Kasumi-1 (cell line): ENCODE measurements at regions not wholly inside any gene's neighbourhood (a gene's known extent, or its start where the extent isn't known, plus 50 kb on each side); places are given as distances from the start of the nearest gene placed in this dataset.
"Not testable (repeated sequence)": the region's sequence is repeated elsewhere in the genome, so short reads cannot be mapped to it uniquely, and the experiment has no call there.

Source experiments
- DNase-seq, 2 experiments: peaks; one replicate each; lab custom pipeline; 2025; lab: John Stamatoyannopoulos, UW

- not testable (repeated sequence) for DNase-seq
Measured at GRCh38 chr1:148386031-148386398, 97.1 kb downstream of the PPIAL4G start.

GRCh38 chr1:148385371-148386030 lies 97.6 kb downstream of the PPIAL4G start:
- no peak for DNase-seq

GRCh38 chr1:148383966-148384365 lies 99.1 kb downstream of the PPIAL4G start:
- DNase-seq = no peak

- DNase-seq = no peak
Measured at GRCh38 chr1:148379697-148380096, 103.4 kb downstream of the PPIAL4G start.

- no peak for DNase-seq
Measured at GRCh38 chr1:148379170-148379500, 104.0 kb downstream of the PPIAL4G start.

- not testable (repeated sequence) for DNase-seq
Measured at GRCh38 chr1:148377992-148378391, 105.1 kb downstream of the PPIAL4G start.

- not testable (repeated sequence) for DNase-seq
Measured at GRCh38 chr1:148377045-148377444, 106.1 kb downstream of the PPIAL4G start.

- no peak for DNase-seq
Measured at GRCh38 chr1:148374101-148374500, 109.0 kb downstream of the PPIAL4G start.

GRCh38 chr1:148373192-148373925 lies 109.7 kb downstream of the PPIAL4G start:
- DNase-seq = no peak

GRCh38 chr1:148372731-148373130 lies 110.4 kb downstream of the PPIAL4G start:
- no peak for DNase-seq

- peak in 1 of 2 experiments; percentile 19 for DNase-seq
Measured at GRCh38 chr1:148372051-148372726, 110.9 kb downstream of the PPIAL4G start.

GRCh38 chr1:148371551-148371994 lies 111.5 kb downstream of the PPIAL4G start:
- DNase-seq = peak; percentile 74 to 79

GRCh38 chr1:148370661-148371060 lies 112.4 kb downstream of the PPIAL4G start:
- peak; percentile 9 to 14 for DNase-seq

- no peak for DNase-seq
Measured at GRCh38 chr1:148367596-148367995, 115.5 kb downstream of the PPIAL4G start.

- not testable (repeated sequence) for DNase-seq
Measured at GRCh38 chr1:148366136-148366753, 116.9 kb downstream of the PPIAL4G start.

GRCh38 chr1:148365151-148365550 lies 118.0 kb downstream of the PPIAL4G start:
- not testable (repeated sequence) for DNase-seq

GRCh38 chr1:148363979-148364378 lies 119.1 kb downstream of the PPIAL4G start:
- DNase-seq = not testable (repeated sequence)

GRCh38 chr1:148363439-148363810 lies 119.7 kb downstream of the PPIAL4G start:
- no peak for DNase-seq

GRCh38 chr1:148362626-148363438 lies 120.3 kb downstream of the PPIAL4G start:
- no peak for DNase-seq

GRCh38 chr1:148362216-148362611 lies 120.9 kb downstream of the PPIAL4G start:
- no peak for DNase-seq

GRCh38 chr1:148361427-148362215 lies 121.5 kb downstream of the PPIAL4G start:
- not testable (repeated sequence) for DNase-seq
